Cerebellar cortex (tissue), 1 donor: ENCODE measurements at regions not wholly inside any gene's neighbourhood (a gene's known extent, or its start where the extent isn't known, plus 50 kb on each side); places are given as distances from the start of the nearest gene placed in this dataset.

Source experiments
- DNase-seq: peaks from one replicate; pipeline ENCODE4 v3.0.0-alpha.2; 2015; ENCODE audit warnings: low spot score

DNA sequence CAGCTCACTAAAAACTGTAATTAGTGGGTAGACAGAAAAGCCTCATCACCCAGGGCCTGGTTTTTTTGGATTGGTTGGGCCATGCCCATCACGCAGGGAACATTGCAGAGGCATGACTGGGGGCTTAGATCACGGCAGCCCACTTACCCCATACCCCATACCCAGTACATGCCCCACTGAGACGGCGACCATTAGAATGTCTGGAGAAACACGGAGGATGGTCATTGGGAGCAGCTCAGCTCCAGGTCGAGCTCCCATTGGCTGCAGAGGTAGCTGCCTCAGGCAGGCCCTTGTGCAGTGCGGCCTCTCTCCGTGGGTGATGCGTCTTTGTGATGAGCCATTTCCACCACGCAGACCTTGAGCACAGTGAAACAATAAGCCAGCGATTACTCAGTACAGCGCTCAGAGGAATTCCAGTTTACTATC, 204.0 kb downstream of the GADD45G start:
- no peak for DNase-seq

DNA sequence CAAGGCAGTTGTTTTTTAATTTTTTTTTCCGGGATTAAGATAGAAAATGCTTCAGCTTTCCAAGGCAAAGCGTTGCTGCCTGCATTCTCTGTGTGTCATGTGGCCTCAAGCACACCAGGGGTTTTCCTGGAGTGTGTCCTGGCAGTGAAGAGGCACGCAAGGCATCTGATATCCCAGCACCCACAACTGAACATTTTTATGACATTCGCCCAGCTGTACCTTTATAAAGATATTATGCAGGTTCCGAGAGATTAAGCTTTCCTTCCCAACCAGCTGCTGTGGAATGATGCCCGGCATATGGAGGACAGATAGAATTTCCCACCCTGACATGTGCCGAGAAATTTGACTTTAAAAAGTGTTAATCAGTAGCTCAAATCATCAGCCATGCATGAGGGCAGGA, 205.6 kb downstream of the GADD45G start:
- no peak for DNase-seq

DNA sequence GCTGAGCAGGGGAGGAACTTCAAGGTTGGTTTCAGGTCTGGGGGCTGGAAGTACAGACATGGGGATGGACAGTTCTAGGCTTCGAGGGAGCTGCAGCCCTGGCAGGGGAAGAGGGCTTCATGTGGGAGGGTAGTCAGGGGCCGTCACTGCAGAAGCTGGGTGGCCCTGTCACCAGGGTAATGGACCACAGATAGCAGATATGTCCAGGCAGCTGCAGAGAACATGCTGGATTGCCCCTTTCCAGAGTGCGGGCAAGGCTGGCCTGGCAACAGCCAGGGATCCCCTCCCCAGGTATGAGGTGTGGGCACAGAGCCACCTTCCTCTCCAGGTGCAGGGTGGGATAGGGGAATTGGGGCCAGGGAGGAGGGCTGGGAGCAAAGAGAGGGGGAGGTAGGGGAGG, 206.5 kb downstream of the GADD45G start:
- no peak for DNase-seq

DNA sequence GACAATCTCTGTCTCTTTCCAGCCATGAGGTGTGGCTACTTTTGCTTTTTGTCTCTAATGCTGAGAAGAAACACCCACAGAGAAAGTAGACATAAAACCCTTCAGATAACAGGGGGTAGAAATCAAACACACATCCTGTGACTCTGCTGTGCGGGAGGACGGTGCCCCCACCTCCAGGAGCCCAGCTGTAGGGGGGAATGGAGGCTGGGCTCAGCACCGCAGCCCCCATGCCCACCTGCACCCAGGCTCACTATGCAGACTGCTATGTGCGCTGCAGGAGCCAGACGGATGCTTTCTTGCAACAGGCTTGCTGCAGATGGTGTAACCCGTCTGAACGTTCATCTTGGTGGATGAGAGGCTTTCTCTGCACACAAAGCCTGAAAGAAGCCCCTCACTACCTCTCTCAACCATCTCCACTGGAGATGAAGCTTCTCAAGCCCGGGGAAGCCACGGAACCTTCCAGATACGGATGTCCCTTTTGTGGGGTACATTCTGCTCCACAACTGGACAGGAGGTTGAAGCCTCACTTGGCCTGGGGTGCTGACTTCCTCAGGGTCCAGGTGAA, 207.2 kb downstream of the GADD45G start:
- DNase-seq = no peak

DNA sequence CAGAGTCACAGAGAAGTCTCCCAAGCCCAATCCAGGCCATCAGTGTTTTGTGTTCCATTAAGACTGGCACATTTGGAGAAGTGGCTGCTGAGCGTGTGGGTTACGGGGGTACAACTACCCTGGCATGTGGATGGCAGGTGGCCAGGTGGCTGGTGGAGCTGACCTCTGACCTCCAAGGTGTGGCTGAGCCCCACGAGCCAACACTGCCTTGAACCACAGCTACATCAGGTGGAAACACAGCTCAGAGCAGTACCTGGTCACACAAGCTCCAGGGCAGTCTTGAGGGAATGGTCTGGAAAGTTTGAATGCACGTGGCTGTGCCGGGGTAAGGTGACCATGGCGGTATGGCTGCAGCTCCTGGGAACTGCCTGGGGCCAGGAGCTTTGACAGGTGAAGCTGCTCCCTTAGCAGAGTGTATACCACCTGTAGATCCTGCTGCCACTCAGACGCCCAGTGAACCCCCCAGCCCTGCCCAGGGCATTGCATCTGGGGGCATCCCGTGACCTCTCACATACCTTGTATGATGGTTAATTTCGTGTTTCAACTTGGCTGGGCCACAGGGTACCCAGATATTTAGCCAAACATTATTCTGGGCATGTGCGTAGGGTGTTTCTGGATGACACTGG, 207.9 kb downstream of the GADD45G start:
- no peak for DNase-seq

DNA sequence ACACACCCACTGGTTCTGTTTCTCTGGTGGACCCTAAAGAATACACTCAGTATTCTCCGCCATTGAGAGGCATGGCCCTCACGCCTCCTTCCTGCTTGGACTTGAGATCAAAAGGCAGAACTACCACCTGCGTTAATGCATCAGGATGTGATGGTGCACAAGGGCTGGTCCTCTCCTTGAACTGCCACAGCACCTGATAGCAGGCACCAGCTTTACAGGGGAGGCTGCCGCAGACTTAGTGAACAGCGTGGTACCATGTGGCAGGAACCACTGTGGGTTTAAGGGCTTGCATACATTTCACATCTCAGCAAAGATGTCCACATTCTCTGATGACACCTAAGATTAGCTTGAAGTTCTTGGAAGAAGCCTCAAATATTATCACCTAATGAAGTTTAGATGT, 208.7 kb downstream of the GADD45G start:
- no peak for DNase-seq

DNA sequence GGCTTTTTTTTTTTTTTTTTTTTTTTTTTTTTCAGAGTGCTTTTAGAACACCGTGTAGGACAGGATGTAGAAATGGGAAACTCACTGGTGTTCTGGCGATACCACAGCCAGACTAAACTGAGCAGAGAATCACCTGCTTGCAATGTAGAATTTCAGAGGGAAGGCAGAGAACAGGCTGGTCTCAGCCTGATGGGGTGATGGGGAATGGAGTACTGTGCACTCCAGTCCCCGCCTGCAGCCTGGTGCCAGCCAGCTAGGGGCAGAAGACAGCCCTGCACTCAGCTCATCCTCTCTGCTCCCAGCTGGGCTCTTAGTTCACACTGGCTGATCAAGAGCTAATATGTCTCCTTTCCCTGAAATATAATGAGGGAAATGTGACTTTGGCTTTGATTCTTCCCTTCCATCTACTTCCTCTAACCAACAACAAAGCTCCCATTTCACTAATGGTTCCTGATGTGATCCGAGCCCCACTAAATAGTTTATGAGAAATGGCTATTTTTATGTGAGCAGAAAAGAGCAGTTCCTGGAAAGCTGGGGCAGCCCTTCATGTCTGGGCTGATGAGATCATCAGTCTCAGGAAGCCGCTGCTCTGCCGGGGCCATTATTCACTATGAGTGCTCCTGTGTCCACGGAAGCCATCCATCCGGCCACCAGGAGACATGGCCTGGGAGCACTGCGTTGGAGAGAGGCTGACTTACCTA, 209.7 kb downstream of the GADD45G start:
- DNase-seq = no peak

DNA sequence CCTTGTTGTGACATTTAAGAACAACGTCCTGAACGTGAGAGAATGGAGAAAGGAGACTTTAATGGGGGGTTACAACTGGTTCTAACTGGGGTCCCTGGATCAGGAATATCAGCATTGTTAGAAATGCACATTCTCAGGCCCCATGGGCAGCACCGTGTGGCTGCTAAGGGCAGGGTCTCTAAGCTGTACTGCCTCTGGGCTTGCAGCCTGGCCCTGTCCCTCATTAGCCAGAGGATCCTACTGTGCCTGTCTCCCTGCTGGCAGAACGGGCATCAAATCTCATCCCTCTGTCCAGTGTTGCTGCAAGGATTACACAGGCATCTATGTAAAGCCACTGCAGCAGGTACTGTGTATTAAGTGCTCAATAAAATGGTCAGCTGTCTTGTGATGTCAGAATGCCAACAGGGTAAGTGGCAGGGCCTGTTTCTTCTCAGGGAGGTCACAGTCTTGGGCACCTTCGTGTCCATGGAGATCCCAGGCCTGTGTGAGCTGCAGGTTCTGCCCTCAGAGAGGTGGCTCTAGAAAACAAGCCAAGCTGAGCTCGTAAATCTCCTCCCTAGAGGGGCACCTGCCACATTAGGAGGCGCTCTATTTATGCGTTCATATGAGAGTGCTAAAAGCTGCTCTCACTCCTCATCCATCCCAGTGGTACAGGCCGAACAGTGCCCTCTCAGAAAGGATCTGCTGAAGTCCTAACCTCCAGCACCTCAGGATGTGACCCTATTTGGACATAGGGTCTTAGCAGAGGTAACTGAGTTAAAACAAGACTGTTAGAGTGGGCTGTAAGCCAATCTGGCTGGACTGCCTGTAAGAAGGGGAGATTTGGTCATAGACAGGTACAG, 210.5 kb downstream of the GADD45G start:
- DNase-seq = no peak

DNA sequence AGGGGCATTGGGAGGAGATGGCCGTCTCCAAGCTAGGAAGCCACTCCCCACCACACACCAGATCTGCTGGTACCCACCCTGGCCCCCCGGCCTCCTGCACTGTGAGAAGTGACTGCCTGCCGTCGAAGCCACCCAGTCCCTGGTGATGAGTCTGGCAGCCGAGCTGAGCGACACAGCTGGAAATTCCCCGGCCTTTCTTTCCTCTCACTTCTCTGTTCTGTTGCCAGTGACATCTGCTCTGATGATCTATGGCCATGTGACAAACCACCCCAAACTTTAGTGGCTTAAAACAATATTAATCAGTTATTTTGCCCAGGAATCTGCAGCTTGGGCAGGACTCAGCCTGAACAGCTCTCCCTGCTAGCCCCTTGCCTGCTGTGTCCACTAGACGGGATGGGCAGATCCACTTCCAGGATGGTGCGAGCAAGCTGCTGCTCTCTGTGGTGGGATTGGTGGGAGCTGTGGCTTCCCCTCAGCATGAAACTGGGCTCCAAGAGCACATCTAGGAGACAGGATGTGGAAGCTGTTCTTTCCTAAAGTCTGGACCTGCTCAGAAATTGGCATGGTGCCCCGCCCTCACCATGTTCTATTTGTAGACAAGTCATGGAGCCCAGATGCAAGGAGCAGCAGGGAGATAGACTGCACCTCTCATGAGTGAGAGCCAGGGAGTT, 211.2 kb downstream of the GADD45G start:
- no peak for DNase-seq

DNA sequence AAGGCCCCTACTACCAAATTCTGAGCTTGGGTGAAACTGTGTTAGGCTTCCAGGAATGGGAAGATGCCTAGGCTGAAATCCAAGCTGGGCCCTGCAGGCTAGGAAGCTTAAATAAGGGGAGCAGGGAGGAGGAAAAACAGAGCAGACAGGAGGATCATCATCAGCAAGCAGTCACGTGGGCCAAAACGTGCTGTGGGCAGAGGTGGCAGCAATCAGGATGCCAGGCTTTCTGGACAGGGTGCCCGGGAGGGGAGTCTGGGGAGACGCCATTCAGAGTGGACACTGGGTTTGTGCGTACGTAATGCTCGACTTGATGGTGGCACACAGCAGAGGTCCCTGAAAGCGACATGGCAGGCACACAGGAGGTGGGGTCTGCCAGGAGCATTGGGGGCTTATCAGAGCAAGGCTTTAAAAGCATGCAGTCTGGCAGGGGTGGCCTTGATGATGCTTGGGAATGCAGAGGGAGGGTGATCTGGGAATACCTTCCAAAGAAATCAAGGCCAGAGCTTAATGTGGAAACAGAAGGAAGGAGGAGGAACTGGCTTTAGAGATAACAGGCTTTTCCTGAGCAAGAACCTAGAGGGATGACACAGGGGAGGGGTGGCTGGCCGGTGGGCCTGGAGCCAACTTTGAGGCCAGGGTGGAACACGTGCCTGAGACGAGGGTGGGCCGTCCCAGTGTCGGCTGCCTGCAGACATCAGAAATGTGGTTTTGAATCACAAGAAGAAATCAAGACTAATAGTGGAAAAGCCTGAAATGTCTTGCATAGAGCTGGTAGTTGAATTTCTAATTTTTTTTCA, 212.5 kb downstream of the GADD45G start:
- no peak for DNase-seq

DNA sequence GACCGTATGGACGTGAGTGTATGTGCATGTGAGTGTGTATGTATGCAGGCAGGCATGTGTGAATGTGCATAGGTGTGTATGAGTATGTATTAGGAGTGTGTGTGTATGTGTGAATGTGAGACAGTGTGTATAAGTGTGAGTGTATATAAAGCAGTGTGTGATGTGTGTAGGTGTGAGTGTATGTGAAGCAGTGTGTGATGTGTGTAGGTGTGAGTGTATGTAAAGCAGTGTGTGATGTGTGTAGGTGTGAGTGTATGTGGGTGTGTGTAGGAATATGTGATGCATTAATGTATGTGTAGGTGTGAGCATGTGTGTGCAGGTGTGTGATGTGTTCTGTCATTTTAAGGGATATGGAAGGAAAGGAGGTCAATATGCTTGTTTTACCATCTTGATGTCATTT, 215.5 kb downstream of the GADD45G start:
- no peak for DNase-seq

DNA sequence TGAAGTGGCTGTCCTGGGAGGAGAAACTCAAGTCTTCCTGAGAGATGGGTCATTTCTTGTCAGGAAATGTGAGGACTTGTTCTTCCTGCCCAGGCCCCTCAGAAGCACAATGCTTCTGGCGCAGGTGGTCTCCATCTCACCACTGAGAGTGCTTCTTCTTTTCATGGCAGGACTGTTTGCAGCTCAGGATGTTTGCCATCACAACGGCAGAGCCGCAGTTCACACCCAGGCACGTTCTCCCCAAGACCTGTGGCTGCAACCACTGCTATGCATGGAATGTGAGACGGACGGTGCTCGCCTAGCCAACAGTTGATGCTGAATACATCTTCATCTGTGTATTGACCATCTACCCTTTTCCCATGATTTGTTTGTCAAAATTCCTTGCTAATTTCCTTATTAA, 216.3 kb downstream of the GADD45G start:
- no peak for DNase-seq

DNA sequence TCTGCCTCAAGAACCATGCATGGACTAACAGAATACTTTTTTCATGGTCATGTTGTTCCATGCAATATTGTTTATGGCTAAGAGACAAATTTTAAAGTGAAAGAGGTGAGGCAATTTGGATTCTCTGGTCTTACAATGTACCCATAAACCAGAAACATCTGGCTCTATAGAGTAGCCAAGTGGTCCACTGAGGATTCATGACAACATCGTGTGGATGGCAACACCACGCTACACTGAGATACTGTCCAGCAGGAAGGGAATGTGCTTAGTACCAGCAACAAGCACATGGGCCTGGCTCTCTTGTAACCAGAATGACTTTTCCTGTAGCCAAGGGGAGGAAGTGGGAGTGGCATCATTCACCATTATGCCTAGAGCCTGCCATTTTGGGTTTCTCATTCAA, 218.2 kb downstream of the GADD45G start:
- DNase-seq = no peak

DNA sequence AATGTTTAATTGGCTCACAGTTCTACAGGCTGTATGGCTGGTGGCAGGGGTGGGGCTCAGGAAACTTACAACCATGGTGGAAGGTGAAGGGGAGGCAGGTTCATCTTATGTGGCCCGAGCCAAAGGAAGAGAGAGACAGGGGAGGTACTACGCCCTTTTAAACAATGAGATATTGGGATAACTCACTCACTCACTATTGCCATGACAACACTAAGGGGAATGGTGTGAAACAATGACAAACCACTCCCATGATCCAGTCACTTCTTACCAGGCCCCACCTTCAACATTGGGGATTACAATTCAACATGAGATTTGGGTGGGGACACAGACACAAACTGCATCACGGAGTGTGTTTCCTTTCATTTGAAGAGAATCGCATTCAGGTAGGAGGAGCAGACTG, 220.9 kb downstream of the GADD45G start:
- DNase-seq = no peak

DNA sequence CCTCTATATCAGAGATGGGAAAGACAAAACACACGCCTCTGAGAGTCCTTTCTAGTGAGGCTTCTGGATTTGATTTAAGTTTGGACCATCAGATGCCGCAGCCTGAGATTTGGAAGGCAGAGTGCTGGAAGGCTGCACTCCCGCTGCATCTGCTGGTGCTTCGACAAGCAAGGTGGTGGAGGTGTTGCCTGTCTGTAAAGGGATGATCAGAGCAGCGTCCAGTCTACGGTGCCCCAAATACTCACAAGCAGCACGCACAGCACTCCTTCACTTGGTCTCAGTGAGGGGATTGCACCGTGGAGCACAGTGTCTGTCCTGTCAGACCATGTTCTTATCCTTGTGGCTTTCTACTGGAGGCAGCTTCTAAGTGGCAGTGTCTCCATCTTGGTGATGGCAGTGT, 221.4 kb downstream of the GADD45G start:
- DNase-seq = no peak

DNA sequence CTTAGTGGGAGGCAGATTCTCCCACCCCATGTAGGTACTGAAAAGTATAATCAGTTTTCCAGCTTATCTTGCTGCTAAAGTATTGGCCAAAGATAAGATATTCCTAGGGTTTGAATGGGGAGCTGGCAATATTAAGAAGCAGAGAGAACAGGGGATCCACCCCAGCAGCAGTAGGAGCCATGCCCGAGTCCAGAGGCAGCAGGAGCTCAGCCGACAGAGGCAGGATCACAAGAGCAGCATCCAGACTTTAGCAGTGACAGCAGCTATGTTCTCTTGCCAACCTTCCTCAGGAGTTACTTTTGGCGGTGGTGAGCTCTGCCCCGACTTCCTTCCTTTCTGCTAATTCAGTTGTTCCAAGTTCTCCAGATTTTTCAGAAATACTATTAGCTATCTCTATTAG, 224.5 kb downstream of the GADD45G start:
- DNase-seq = no peak

DNA sequence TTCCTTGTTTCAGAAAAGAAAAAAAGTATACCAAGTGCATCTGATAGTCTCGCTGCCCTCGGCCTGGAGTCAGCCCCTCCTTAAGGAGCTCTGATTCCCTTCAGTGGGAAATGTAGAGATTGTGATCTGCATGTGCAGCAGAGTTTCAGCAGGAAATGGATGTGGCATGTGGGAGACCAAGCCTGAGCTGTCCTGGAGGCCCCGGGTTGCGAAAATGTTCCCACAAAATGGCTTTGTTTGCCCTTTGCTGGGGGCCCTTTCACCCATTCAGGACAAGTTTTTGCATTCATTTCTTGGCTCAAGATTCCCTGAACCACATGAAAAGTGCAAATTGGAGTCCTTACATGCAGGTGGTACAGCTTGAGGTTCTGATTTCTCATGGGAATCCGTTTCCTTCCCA, 230.9 kb downstream of the GADD45G start:
- no peak for DNase-seq

DNA sequence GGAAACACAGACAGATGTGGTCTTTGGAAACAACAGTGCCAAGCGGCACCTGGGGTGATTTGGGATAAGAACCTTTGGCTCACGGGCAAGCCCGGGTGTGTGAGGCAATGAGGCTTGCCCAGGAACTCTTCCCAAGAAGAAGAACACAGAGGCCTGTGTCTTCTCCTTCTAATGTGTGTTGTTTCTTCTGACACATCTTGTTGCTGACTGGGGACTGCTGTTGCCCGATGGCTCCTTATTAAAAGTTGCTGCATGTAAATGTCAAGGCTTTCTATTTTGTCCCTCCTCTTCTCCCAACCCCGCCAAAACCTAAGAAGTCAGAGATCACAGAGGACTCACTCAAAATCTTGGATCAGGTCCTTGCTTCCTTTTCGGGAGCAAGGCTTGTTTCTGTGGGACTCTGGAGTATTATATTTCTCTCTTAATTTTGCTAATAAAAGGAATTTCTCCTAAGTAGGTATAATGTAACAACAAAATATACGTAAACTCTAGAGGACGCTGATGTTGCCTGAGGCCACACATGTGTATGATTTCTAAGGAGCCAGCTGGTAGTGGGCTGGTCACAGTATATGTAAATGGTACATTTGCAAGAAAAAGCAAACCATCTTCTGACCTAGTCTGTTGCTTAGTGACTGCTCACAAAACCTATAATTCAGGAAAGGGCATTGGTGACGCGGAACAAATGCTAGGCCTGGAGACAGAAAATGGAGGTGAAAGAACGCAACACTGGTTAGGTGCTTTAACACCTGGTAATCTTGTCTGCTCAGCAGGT, 232.5 kb downstream of the GADD45G start:
- no peak for DNase-seq

DNA sequence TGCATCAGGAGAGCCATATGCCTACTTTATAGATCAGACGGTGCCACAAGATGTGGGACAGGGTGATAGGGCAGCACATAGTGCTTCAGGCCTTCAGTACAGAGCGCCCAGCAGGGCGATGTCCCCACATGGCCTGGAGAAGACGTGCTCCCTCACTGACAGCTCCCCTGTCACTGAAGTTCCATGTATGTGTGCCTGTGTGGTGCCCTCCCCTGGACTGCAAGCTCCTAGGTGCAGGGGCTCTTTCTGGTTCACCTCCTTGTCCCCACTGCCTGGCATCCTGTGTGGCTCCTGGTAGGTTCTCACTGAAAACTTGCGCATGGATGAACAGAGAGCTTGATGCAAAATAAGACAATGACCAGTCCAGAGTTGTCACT, 233.1 kb downstream of the GADD45G start:
- no peak for DNase-seq

DNA sequence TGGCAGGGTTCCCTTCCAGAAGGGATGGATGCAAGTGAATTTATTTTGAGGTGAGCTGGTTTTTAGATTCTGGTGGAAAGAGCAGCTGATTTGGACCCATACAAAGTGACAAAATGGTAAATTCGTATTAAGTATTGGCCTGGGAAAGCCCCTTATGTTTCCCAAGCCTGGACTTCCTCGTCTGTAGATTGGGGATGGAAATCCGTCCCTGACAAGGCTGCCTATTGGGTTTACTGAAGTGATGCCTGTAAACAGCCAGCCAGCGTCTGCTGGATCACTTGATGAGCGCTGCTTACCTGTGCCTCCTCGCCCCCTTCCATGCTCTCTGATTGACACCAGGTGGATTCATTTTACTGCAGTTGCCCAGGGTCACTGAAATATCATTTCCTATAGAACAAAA, 233.8 kb downstream of the GADD45G start:
- DNase-seq = no peak

DNA sequence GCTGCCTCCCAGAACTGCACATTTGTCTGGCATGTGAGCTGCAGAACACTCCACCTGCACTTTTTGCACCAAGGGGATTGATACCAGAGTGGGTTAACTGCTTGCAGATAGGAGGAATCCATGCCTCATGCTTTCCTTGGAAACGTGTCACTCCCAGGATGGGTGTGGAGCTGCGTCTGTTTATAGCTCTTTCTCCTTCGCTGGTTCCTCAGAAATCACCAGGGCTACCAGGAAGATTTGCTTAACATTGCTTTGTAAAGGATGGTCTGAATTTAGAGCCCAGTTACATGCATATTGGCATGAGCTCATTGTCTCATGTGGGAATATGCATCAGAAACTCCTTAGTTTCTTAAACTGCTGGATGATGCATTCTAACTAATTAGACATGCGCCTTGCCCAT, 234.6 kb downstream of the GADD45G start:
- DNase-seq = no peak
